SK-N-MC (cell line): ENCODE measurements at regions not wholly inside any gene's neighbourhood (a gene's known extent, or its start where the extent isn't known, plus 50 kb on each side); places are given as distances from the start of the nearest gene placed in this dataset.

ENCODE experiments used
- EZH2 ChIP-seq: fragments of 200-600 bp; sonication (generic); IDR thresholded peaks from one replicate; pipeline ENCODE4 v1.6.1; 2017; ENCODE audit warnings: antibody characterized with exemption
- POLR2AphosphoS5 ChIP-seq: IDR thresholded peaks from 2 replicates; pipeline ENCODE4 v1.6.1; 2012; ENCODE audit warnings: mild to moderate bottlenecking, low read depth, low read length, borderline replicate concordance

- no peak for TF ChIP-seq POLR2AphosphoS5
- TF ChIP-seq EZH2: no peak
Observed at GRCh38 chr3:164144824-164145223, 933.5 kb downstream of the SI start.
